NB4 (cell line): ENCODE measurements at regions not wholly inside any gene's neighbourhood (a gene's known extent, or its start where the extent isn't known, plus 50 kb on each side); places are given as distances from the start of the nearest gene placed in this dataset.

ENCODE experiments used
- DNase-seq: peaks from one replicate; pipeline ENCODE4 v3.0.0; 2010; ENCODE audit warnings: low read depth
- H3K4me3 ChIP-seq: one replicate; pipeline ENCODE4 v1.5.1; 2011; ENCODE audit warnings: mild to moderate bottlenecking, low read depth, low read length, moderate library complexity
- CTCF ChIP-seq: IDR thresholded peaks from one replicate; pipeline ENCODE4 v1.5.1; 2012; ENCODE audit warnings: low read depth, low read length
- MAX ChIP-seq: IDR thresholded peaks from 2 replicates; pipeline ENCODE4 v1.6.1; 2011; ENCODE audit warnings: low read depth, low read length
- MYC ChIP-seq: IDR thresholded peaks from 2 replicates; pipeline ENCODE4 v1.6.1; 2011; ENCODE audit warnings: low read depth, low read length
- POLR2A ChIP-seq: IDR thresholded peaks from 2 replicates; pipeline ENCODE4 v1.6.1; 2011; ENCODE audit warnings: mild to moderate bottlenecking; ENCODE audit not compliant: insufficient read length; ENCODE audit errors: extremely low read depth

DNA sequence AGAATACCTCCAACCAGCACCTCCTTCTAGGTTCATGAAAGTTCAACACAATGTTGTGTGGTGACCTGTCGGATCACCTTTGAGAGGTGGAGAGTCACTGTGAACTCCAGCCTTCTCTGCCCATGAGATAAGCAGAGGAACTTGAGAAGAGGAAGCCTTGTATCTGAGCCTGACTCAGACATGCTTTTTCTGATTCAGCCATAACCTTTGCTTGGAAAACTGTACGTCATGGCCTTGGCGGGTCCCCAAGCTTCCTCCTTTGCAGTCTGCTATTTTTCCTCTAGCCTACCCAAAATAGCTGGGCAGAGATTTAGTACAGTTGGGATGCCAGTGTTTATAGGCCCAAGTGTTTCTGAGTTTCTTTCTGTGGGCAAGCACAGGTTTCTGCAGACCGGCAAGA, 274.7 kb downstream of the CETN3 start:
- no peak overlapping the region for H3K4me3 ChIP-seq
- no peak for DNase-seq
- TF ChIP-seq MYC (no peak), POLR2A (no peak), CTCF (no peak), MAX (no peak)

DNA sequence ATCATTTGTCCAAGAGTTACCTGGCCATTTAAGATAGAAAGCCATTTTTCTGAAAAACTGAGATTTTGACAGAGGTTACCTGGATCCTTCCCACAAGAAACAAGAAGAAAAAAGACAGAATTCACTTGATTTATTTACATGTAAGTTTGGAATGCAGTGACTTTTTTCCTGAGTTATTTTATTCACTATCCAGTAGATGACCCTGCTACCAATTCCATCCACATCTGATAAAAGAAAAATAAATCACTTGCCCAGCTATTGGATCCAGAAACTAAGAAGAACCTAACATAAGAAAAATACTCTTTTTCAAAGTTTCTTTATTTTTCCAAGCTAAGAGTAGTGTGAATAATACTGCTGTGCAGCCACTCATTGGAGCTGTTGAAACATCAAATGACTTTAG, 275.2 kb downstream of the CETN3 start:
- H3K4me3 ChIP-seq: no peak overlapping the region
- DNase-seq: no peak
- TF ChIP-seq POLR2A (no peak), MYC (no peak), CTCF (no peak), MAX (no peak)

GRCh38 chr5:90133941-90134340, 275.6 kb downstream of the CETN3 start:
- DNase-seq: no peak
- H3K4me3 ChIP-seq: no peak overlapping the region
- TF ChIP-seq POLR2A (no peak), MYC (no peak), MAX (no peak), CTCF (no peak)

DNA sequence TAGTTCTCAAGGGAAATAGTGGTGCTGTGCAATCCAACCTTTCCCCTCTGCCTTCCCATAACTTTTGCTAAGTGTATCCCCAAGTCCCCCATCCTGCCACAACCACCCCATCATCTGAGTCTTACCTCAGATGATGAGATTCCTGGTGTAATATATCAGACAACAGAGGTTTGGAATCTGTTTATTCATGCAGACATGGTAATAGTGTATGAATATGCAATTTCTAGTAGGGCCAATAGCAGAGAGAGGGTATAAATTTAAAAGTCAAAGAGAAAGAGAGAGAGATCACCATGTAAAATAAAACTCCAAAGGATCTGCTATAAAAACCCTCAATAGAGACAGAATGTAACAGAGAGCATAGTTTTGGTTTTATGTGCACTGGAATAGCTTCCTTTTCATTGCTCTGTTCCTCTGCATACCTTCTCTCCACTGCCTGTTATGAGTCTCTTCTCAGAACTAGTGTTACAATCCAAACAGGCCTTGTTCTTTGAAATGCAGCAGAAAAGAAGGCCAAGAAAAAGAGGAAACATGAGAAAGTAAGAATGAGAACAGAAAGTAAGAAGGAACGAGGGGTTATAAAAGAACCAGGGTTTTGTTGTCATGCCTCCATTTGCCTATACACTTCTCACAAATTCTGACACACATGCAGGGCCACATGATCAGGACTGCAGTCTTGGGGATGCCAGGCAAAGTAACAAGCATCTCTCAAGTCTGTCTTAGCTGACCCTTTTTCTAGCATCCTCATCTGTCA, 278.0 kb downstream of the CETN3 start:
- no peak for TF ChIP-seq CTCF
- no peak for TF ChIP-seq POLR2A
- no peak for TF ChIP-seq MAX
- TF ChIP-seq MYC: no peak
- DNase-seq: no peak
- no peak overlapping the region for H3K4me3 ChIP-seq

- no peak for DNase-seq
- TF ChIP-seq POLR2A (no peak), CTCF (no peak), MAX (no peak), MYC (no peak)
- no peak overlapping the region for H3K4me3 ChIP-seq
Measured at GRCh38 chr5:90128551-90128950, 281.0 kb downstream of the CETN3 start.
